ENCODE measurements at regions not wholly inside any gene's neighbourhood (a gene's known extent, or its start where the extent isn't known, plus 50 kb on each side); places are given as distances from the start of the nearest gene placed in this dataset.

- TF ChIP-seq, protein P1, sequence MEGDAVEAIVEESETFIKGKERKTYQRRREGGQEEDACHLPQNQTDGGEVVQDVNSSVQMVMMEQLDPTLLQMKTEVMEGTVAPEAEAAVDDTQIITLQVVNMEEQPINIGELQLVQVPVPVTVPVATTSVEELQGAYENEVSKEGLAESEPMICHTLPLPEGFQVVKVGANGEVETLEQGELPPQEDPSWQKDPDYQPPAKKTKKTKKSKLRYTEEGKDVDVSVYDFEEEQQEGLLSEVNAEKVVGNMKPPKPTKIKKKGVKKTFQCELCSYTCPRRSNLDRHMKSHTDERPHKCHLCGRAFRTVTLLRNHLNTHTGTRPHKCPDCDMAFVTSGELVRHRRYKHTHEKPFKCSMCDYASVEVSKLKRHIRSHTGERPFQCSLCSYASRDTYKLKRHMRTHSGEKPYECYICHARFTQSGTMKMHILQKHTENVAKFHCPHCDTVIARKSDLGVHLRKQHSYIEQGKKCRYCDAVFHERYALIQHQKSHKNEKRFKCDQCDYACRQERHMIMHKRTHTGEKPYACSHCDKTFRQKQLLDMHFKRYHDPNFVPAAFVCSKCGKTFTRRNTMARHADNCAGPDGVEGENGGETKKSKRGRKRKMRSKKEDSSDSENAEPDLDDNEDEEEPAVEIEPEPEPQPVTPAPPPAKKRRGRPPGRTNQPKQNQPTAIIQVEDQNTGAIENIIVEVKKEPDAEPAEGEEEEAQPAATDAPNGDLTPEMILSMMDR (optimal IDR thresholded peaks at IDR 0.05 in 1 of 3, IDR thresholded peaks at IDR 0.05 in 1 of 3, conservative IDR thresholded peaks at IDR 0.05 in 1 of 3; ENCODE audit: extremely low read depth in 1 of 3, insufficient read depth in 2 of 3, low read length in 3 of 3): no peak
- TF ChIP-seq EZH2 (IDR thresholded peaks at IDR 0.05; ENCODE audit: low read length): no peak
Observed at GRCh38 chr12:131591714-131592709, 118.9 kb upstream of the SFSWAP start.

Data from keratinocyte (primary cell).